GM12874 (cell line): ENCODE measurements at regions not wholly inside any gene's neighbourhood (a gene's known extent, or its start where the extent isn't known, plus 50 kb on each side); places are given as distances from the start of the nearest gene placed in this dataset.

Source experiments
- CTCF ChIP-seq: IDR thresholded peaks from 2 replicates; pipeline ENCODE4 v1.5.1; 2011; ENCODE audit warnings: low read depth, mild to moderate bottlenecking, control low read depth, low read length, moderate library complexity; ENCODE audit not compliant: insufficient read depth

DNA sequence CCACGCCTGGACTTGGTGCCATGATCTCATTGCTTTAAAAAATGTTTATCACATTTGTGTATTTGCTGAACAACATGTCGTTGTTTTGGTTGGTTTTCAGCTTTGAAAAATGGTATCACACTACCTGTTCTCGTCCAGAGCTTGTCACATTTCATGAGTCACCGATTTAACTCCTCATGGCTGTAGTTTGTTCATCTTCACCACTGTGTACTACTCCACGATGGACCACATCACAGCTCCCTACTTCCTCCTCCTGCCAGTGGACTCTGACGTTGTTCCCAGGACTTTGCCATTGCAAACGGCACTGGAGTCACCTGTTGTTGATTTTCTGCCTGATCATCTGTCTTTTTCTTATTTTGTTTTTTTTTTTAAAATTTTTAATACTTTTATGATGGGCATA, 157.7 kb downstream of the ERMARD start:
- TF ChIP-seq CTCF: no peak

- TF ChIP-seq CTCF: no peak
Observed at GRCh38 chr6:169908403-169908933, 157.0 kb downstream of the ERMARD start.

- no peak for TF ChIP-seq CTCF
Observed at GRCh38 chr6:169907419-169908115, 156.1 kb downstream of the ERMARD start.

- no peak for TF ChIP-seq CTCF
Observed at GRCh38 chr6:169906688-169907418, 155.4 kb downstream of the ERMARD start.

DNA sequence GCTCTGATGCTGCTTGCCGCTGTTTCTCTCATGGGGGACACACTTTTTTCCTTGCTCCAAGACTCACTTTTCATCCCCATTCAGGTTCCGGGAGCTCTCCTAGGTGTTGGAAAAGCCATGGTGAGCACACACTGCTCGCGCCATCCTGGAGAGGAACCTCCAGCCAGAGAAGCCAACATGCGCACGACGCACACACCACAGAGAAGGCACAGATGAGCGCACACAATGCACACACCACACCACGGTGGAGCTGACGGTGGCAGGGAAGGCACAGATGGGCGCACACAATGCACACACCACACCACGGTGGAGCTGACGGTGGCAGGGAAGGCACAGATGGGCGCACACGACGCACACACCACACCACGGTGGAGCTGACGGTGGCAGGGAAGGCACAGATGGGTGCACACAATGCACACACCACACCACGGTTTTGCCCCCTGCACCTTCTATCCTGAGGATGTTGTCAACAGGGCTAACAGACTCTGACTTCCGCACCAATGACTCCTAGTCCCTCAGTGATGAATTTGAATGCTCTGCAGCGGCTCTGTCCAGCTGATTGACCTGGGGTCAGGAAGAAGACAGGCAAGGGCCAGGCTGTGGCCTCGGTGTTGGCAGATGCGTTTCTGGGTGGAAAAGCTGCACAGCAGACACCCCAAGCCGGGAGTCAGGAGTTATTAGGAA, 154.7 kb downstream of the ERMARD start:
- no peak for TF ChIP-seq CTCF

- no peak for TF ChIP-seq CTCF
Observed at GRCh38 chr6:169905041-169905807, 153.8 kb downstream of the ERMARD start.
